SK-N-SH (cell line): ENCODE measurements at regions not wholly inside any gene's neighbourhood (a gene's known extent, or its start where the extent isn't known, plus 50 kb on each side); places are given as distances from the start of the nearest gene placed in this dataset.

ENCODE experiments used
- CTCF ChIA-PET: fragments of 300-600, 350-600 bp; formaldehyde crosslinking; extraction: SDS; loops from one replicate; lab custom pipeline; 2021; lab: Yijun Ruan, JAX
- POLR2A ChIA-PET: fragments of 350-600 bp; sonication (Branson Sonifier 250); formaldehyde crosslinking; extraction: SDS; loops from one replicate; lab custom pipeline; 2020; ENCODE audit warnings: antibody characterized with exemption, inconsistent platforms; lab: Yijun Ruan, JAX
- DNase-seq: peaks from one replicate; pipeline ENCODE4 v3.0.0; 2012
- H2AFZ ChIP-seq: fragments of 200-600 bp; sonication (generic); 2 replicates; pipeline ENCODE4 v1.8.1; 2016; ENCODE audit warnings: antibody characterized with exemption, mild to moderate bottlenecking, low read depth
- H3F3A ChIP-seq: fragments of 200-600 bp; sonication (generic); replicated peaks from 2 replicates; pipeline ENCODE3; 2016; ENCODE audit warnings: antibody characterized with exemption, mild to moderate bottlenecking; ENCODE audit not compliant: insufficient read depth
- H3K27ac ChIP-seq, 2 experiments: fragments of 200-500 bp in 1 of 2; fragments of 200-600 bp in 1 of 2; sonication (Bioruptor generic) in 1 of 2; sonication (generic), shearing (Covaris generic) in 1 of 2; 2 replicates each; pipeline versions ENCODE4 v1.5.1 to v1.6.1; 2014 to 2016; ENCODE audit warnings: low read depth in 2 of 2, inconsistent platforms in 1 of 2, low read length in 1 of 2, mild to moderate bottlenecking in 1 of 2, mixed read lengths in 1 of 2
- H3K27me3 ChIP-seq: fragments of 200-600 bp; sonication (generic), shearing (Covaris generic); 2 replicates; pipeline ENCODE4 v1.6.1; 2016; ENCODE audit warnings: mixed run types; ENCODE audit not compliant: insufficient read depth
- H3K36me3 ChIP-seq, 2 experiments: fragments of 200-500 bp in 1 of 2; fragments of 200-600 bp in 1 of 2; sonication (Bioruptor generic) in 1 of 2; sonication (generic) in 1 of 2; replicated peaks in 1 of 2; 2 replicates each; pipeline versions ENCODE3 to v1.5.1; 2014 to 2016; ENCODE audit warnings: low read length in 1 of 2, mild to moderate bottlenecking in 1 of 2; ENCODE audit not compliant: insufficient read depth in 2 of 2, control insufficient read depth in 1 of 2
- H3K4me1 ChIP-seq, 2 experiments: fragments of 200-500 bp in 1 of 2; fragments of 200-600 bp in 1 of 2; sonication (Bioruptor generic) in 1 of 2; sonication (generic), shearing (Covaris generic) in 1 of 2; 2 replicates each; pipeline versions ENCODE4 v1.5.1 to v1.6.1; 2014 to 2016; ENCODE audit warnings: low read depth in 1 of 2, low read length in 1 of 2, mixed run types in 1 of 2; ENCODE audit not compliant: insufficient read depth in 2 of 2, control insufficient read depth in 1 of 2
- H3K4me2 ChIP-seq: fragments of 200-600 bp; sonication (generic), shearing (Covaris generic); 2 replicates; pipeline ENCODE4 v1.6.1; 2017; ENCODE audit warnings: mixed run types
- H3K4me3 ChIP-seq, 2 experiments: fragments of 200-500 bp in 1 of 2; fragments of 200-600 bp in 1 of 2; sonication (Bioruptor generic) in 1 of 2; sonication (generic), shearing (Covaris generic) in 1 of 2; 2 replicates each; pipeline versions ENCODE4 v1.5.1 to v1.8.1; 2014 to 2016; ENCODE audit warnings: low read depth in 2 of 2, inconsistent platforms in 1 of 2, low read length in 1 of 2, mild to moderate bottlenecking in 1 of 2, mixed read lengths in 1 of 2, moderate library complexity in 1 of 2
- H3K79me2 ChIP-seq: fragments of 200-600 bp; sonication (generic); 2 replicates; pipeline ENCODE4 v1.8.1; 2017; ENCODE audit warnings: mild to moderate bottlenecking; ENCODE audit not compliant: insufficient read depth
- H3K9ac ChIP-seq: fragments of 200-600 bp; sonication (generic); 2 replicates; pipeline ENCODE4 v1.6.1; 2017; ENCODE audit warnings: mixed run types
- H3K9me2 ChIP-seq: fragments of 200-600 bp; sonication (generic); 2 replicates; pipeline ENCODE4 v1.6.1; 2017; ENCODE audit warnings: mixed run types
- H3K9me3 ChIP-seq: fragments of 200-600 bp; sonication (generic); 2 replicates; pipeline ENCODE4 v1.6.1; 2017; ENCODE audit warnings: mixed run types, mild to moderate bottlenecking, moderate library complexity
- H4K20me1 ChIP-seq: fragments of 200-600 bp; sonication (generic); 2 replicates; pipeline ENCODE4 v1.6.1; 2017; ENCODE audit warnings: mild to moderate bottlenecking, mixed run types; ENCODE audit not compliant: insufficient read depth
- CHD2 ChIP-seq: fragments of 150-350 bp; IDR thresholded peaks from 2 replicates; pipeline ENCODE4 v1.6.1; 2018; ENCODE audit warnings: low read length; ENCODE audit not compliant: partially characterized antibody
- CTCF ChIP-seq: fragments of 200-600 bp; sonication (generic); IDR thresholded peaks from 2 replicates; pipeline ENCODE4 v1.6.1; 2017; ENCODE audit warnings: antibody characterized with exemption, mild to moderate bottlenecking, moderate library complexity
- ELF1 ChIP-seq: IDR thresholded peaks from 2 replicates; pipeline ENCODE4 v1.4.0; 2012
- EZH2phosphoT487 ChIP-seq: fragments of 200-600 bp; sonication (generic); IDR thresholded peaks from 2 replicates; pipeline ENCODE4 v1.6.1; 2017; ENCODE audit warnings: low read depth, mixed run types, mild to moderate bottlenecking, antibody characterized with exemption, moderate library complexity, borderline replicate concordance
- FOSL2 ChIP-seq: IDR thresholded peaks from 2 replicates; pipeline ENCODE4 v1.4.0; 2012; ENCODE audit warnings: low read depth, mild to moderate bottlenecking, moderate library complexity, borderline replicate concordance
- FOXJ3 ChIP-seq: sonication (generic); formaldehyde crosslinking; IDR thresholded peaks from 2 replicates; pipeline ENCODE4 v1.5.1; 2020; ENCODE audit warnings: mild to moderate bottlenecking, missing genetic modification reagents
- FOXM1 ChIP-seq: IDR thresholded peaks from 2 replicates; pipeline ENCODE4 v1.4.0; 2012; ENCODE audit warnings: low read depth, mild to moderate bottlenecking
- GABPA ChIP-seq: IDR thresholded peaks from 2 replicates; pipeline ENCODE4 v1.4.0; 2012; ENCODE audit warnings: low read depth, mild to moderate bottlenecking
- GATA2 ChIP-seq: sonication (generic); formaldehyde crosslinking; IDR thresholded peaks from 2 replicates; pipeline ENCODE4 v1.5.0; 2020; ENCODE audit warnings: mild to moderate bottlenecking, missing genetic modification reagents
- JUND ChIP-seq: IDR thresholded peaks from 2 replicates; pipeline ENCODE4 v1.4.0; 2012
- MAX ChIP-seq: IDR thresholded peaks from 2 replicates; pipeline ENCODE4 v1.4.0; 2012; ENCODE audit warnings: low read depth
- MEF2A ChIP-seq: IDR thresholded peaks from 2 replicates; pipeline ENCODE4 v1.4.0; 2012; ENCODE audit warnings: low read depth, borderline replicate concordance
- NFIC ChIP-seq: IDR thresholded peaks from 2 replicates; pipeline ENCODE4 v1.4.0; 2012; ENCODE audit warnings: borderline replicate concordance
- PBX3 ChIP-seq: IDR thresholded peaks from 2 replicates; pipeline ENCODE4; 2012
- RAD21 ChIP-seq: IDR thresholded peaks from 2 replicates; pipeline ENCODE4 v1.6.1; 2012; ENCODE audit warnings: mild to moderate bottlenecking, low read length
- RCOR1 ChIP-seq: fragments of 150-350 bp; IDR thresholded peaks from 2 replicates; pipeline ENCODE4 v1.6.1; 2017; ENCODE audit warnings: antibody characterized with exemption, low read length
- RXRA ChIP-seq: IDR thresholded peaks from 2 replicates; pipeline ENCODE4 v1.4.0; 2012; ENCODE audit warnings: low read depth, mild to moderate bottlenecking, borderline replicate concordance
- TCF12 ChIP-seq: IDR thresholded peaks from 2 replicates; pipeline ENCODE4 v1.4.0; 2012
- TEAD4 ChIP-seq: IDR thresholded peaks from 2 replicates; pipeline ENCODE4 v1.4.0; 2012; ENCODE audit warnings: mild to moderate bottlenecking, borderline replicate concordance; ENCODE audit not compliant: insufficient read depth
- WGBS: methylation state at CpG from one replicate; pipeline ENCODE4 v1.1.6; 2017; ENCODE audit warnings: low lambda C conversion rate; 5-methylcytosine and 5-hydroxymethylcytosine counted together

- H3K27me3 ChIP-seq = no peaks in the 10 kb centered on the region
- H3K4me3 ChIP-seq = no peak overlapping the region
- H3K4me1 ChIP-seq = peaks cover 0 to 25% of the 10 kb centered on the region in 2 experiments; a peak in 3 of 4 replicates
- no peak overlapping the region for H3K27ac ChIP-seq
- no peaks in the 10 kb centered on the region for H3K9me3 ChIP-seq
- H3K36me3 ChIP-seq = no peaks in the 10 kb centered on the region
- H3K79me2 ChIP-seq = no peaks in the 10 kb centered on the region
- no peak for TF ChIP-seq FOXJ3 (CRISPR knock-in tag)
- no peak for TF ChIP-seq RAD21
- no peak for TF ChIP-seq MAX
- TF ChIP-seq JUND = no peak
- ChIA-PET POLR2A (no interaction called here), CTCF (no interaction called here)
- H3K9ac ChIP-seq = no peak overlapping the region
- WGBS = 69% methylated on average over 7 of the region's 7 CpGs
- no peaks in the 10 kb centered on the region for H4K20me1 ChIP-seq
- no peaks in the 10 kb centered on the region for H3K9me2 ChIP-seq
- peaks cover 5% of the 10 kb centered on the region for H3F3A ChIP-seq
- DNase-seq = no peak
- peak overlapping the region; percentile 78; the same call in 1 of the 2 replicates for H2AFZ ChIP-seq
- no peak overlapping the region for H3K4me2 ChIP-seq
Observed at GRCh38 chr20:23155141-23155590, 69.0 kb upstream of the CD93 start.

GRCh38 chr20:23153696-23154341 is 67.7 kb upstream of the CD93 start:
- DNase-seq = no peak

More at GRCh38 chr20:23153696-23154341, 67.7 kb upstream of the CD93 start:
- no peaks in the 10 kb centered on the region for H3K79me2 ChIP-seq
- H3K4me1 ChIP-seq = peaks cover 0 to 19% of the 10 kb centered on the region in 2 experiments; a peak in 3 of 4 replicates
- ChIA-PET POLR2A (no interaction called here), CTCF (no interaction called here)
- H3K27ac ChIP-seq = no peak overlapping the region
- H3F3A ChIP-seq = peaks cover 5% of the 10 kb centered on the region
- H2AFZ ChIP-seq = no peak overlapping the region
- H3K9me3 ChIP-seq = no peaks in the 10 kb centered on the region
- no peaks in the 10 kb centered on the region for H3K9me2 ChIP-seq
- no peak overlapping the region for H3K4me2 ChIP-seq
- 88% methylated on average over 2 of the region's 4 CpGs for WGBS
- no peaks in the 10 kb centered on the region for H4K20me1 ChIP-seq
- H3K4me3 ChIP-seq = no peak overlapping the region
- TF ChIP-seq TEAD4 (no peak), FOSL2 (no peak), CTCF (no peak), FOXJ3 (CRISPR knock-in tag) (no peak), PBX3 (no peak), ELF1 (no peak), MEF2A (no peak), RCOR1 (no peak), NFIC (no peak), CHD2 (no peak), EZH2phosphoT487 (no peak), FOXM1 (no peak), GATA2 (CRISPR knock-in tag) (no peak), RXRA (no peak), JUND (no peak), GABPA (no peak), TCF12 (no peak)
- H3K27me3 ChIP-seq = no peaks in the 10 kb centered on the region
- H3K36me3 ChIP-seq = no peaks in the 10 kb centered on the region
- no peak overlapping the region for H3K9ac ChIP-seq
